HG03139 (cell line): ENCODE measurements at regions not wholly inside any gene's neighbourhood (a gene's known extent, or its start where the extent isn't known, plus 50 kb on each side); places are given as distances from the start of the nearest gene placed in this dataset.

Experiments
- ATAC-seq: cut with Tn5 transposase; IDR thresholded peaks from one replicate; pipeline ENCODE4 v1.9.1; 2021; ENCODE audit not compliant: unreplicated experiment

GRCh38 chr15:62844564-62845240, 197.8 kb upstream of the TPM1 start:
- no peak for ATAC-seq

- no peak for ATAC-seq
Observed at GRCh38 chr15:62845241-62846126, 197.1 kb upstream of the TPM1 start.

- ATAC-seq: no peak
Observed at GRCh38 chr15:62846131-62846804, 196.3 kb upstream of the TPM1 start.

- ATAC-seq: no peak
Observed at GRCh38 chr15:62846805-62847495, 195.6 kb upstream of the TPM1 start.

- ATAC-seq: no peak
Observed at GRCh38 chr15:62847900-62848489, 194.6 kb upstream of the TPM1 start.

GRCh38 chr15:62848632-62849050, 193.9 kb upstream of the TPM1 start:
- no peak for ATAC-seq

- ATAC-seq: no peak
Observed at GRCh38 chr15:62849316-62850106, 193.0 kb upstream of the TPM1 start.

GRCh38 chr15:62850318-62850717, 192.2 kb upstream of the TPM1 start:
- ATAC-seq: no peak

- ATAC-seq: no peak
Observed at GRCh38 chr15:62850791-62851291, 191.7 kb upstream of the TPM1 start.

GRCh38 chr15:62853114-62853840, 189.3 kb upstream of the TPM1 start:
- no peak for ATAC-seq

- ATAC-seq: no peak
Observed at GRCh38 chr15:62853841-62854225, 188.7 kb upstream of the TPM1 start.

- no peak for ATAC-seq
Observed at GRCh38 chr15:62854420-62855084, 188.0 kb upstream of the TPM1 start.

- ATAC-seq: no peak
Observed at GRCh38 chr15:62855085-62855476, 187.5 kb upstream of the TPM1 start.

GRCh38 chr15:62856466-62857246, 185.9 kb upstream of the TPM1 start:
- no peak for ATAC-seq

GRCh38 chr15:62857411-62857853, 185.1 kb upstream of the TPM1 start:
- ATAC-seq: no peak

GRCh38 chr15:62858343-62858742, 184.2 kb upstream of the TPM1 start:
- ATAC-seq: no peak

- no peak for ATAC-seq
Observed at GRCh38 chr15:62862717-62863116, 179.8 kb upstream of the TPM1 start.

- ATAC-seq: no peak
Observed at GRCh38 chr15:62866366-62866765, 176.2 kb upstream of the TPM1 start.
